ENCODE measurements at regions not wholly inside any gene's neighbourhood (a gene's known extent, or its start where the extent isn't known, plus 50 kb on each side); places are given as distances from the start of the nearest gene placed in this dataset.

DNA sequence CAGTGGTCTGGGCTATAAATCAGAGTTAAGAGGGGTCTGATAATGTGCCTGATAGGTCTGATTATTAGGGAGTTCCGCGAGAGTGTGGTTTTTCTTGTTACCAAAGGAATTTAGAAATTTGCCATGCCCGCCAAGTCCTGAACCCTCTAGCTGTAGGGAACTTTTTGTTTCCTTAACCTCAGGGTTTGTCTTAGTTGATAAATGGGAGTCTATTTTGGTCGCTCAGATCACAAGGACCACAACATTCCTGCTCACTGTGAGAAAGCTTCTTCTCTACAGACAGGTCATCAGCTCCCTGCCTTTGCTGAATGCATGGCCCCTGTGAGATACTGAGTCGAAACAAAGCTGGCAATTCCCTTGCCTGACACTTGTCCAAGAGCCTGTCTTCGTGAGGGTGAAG, 497.8 kb downstream of the HS3ST4 start:
- WGBS, 2 donors: 22 to 33% methylated on average over 6 of the region's 6 CpGs
- TF ChIP-seq POLR2A (IDR thresholded peaks at IDR 0.05): no peak
- TF ChIP-seq, protein P1, sequence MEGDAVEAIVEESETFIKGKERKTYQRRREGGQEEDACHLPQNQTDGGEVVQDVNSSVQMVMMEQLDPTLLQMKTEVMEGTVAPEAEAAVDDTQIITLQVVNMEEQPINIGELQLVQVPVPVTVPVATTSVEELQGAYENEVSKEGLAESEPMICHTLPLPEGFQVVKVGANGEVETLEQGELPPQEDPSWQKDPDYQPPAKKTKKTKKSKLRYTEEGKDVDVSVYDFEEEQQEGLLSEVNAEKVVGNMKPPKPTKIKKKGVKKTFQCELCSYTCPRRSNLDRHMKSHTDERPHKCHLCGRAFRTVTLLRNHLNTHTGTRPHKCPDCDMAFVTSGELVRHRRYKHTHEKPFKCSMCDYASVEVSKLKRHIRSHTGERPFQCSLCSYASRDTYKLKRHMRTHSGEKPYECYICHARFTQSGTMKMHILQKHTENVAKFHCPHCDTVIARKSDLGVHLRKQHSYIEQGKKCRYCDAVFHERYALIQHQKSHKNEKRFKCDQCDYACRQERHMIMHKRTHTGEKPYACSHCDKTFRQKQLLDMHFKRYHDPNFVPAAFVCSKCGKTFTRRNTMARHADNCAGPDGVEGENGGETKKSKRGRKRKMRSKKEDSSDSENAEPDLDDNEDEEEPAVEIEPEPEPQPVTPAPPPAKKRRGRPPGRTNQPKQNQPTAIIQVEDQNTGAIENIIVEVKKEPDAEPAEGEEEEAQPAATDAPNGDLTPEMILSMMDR (IDR thresholded peaks at IDR 0.05): no peak
- intact Hi-C loops (cut with DNase I; ENCODE audit: low total_unique reads): no loop called here
- no peak overlapping the region for H3K4me3 ChIP-seq (ENCODE audit: low read depth, poor library complexity, severe bottlenecking)
- DNase-seq (ENCODE audit: low spot score in 2 of 2): no peak

- intact Hi-C loops (cut with DNase I; ENCODE audit: low total_unique reads): no loop called here
- TF ChIP-seq POLR2A (IDR thresholded peaks at IDR 0.05): no peak
- TF ChIP-seq, protein P1 (IDR thresholded peaks at IDR 0.05): no peak
- WGBS, 2 donors: 92 to 94% methylated on average over 3 of the region's 3 CpGs
- DNase-seq (ENCODE audit: low spot score in 2 of 2): no peak
- no peak overlapping the region for H3K4me3 ChIP-seq (ENCODE audit: low read depth, poor library complexity, severe bottlenecking)
Observed at GRCh38 chr16:26194526-26194925, 502.8 kb downstream of the HS3ST4 start.

- TF ChIP-seq, protein P1 (IDR thresholded peaks at IDR 0.05): no peak
- TF ChIP-seq POLR2A (IDR thresholded peaks at IDR 0.05): no peak
- H3K4me3 ChIP-seq (ENCODE audit: low read depth, poor library complexity, severe bottlenecking): no peak overlapping the region
- intact Hi-C loops (cut with DNase I; ENCODE audit: low total_unique reads): no loop called here
- WGBS, 2 donors: 65 to 74% methylated on average over 3 of the region's 3 CpGs
- no peak for DNase-seq (ENCODE audit: low spot score in 2 of 2)
Observed at GRCh38 chr16:26195225-26195624, 503.5 kb downstream of the HS3ST4 start.

GRCh38 chr16:26196310-26196709, 504.6 kb downstream of the HS3ST4 start:
- intact Hi-C loops (cut with DNase I; ENCODE audit: low total_unique reads): no loop called here
- no peak overlapping the region for H3K4me3 ChIP-seq (ENCODE audit: low read depth, poor library complexity, severe bottlenecking)
- TF ChIP-seq POLR2A (IDR thresholded peaks at IDR 0.05): no peak
- TF ChIP-seq, protein P1 (IDR thresholded peaks at IDR 0.05): no peak
- 75 to 80% methylated on average over 3 of the region's 3 CpGs for WGBS, 2 donors
- no peak for DNase-seq (ENCODE audit: low spot score in 2 of 2)

DNA sequence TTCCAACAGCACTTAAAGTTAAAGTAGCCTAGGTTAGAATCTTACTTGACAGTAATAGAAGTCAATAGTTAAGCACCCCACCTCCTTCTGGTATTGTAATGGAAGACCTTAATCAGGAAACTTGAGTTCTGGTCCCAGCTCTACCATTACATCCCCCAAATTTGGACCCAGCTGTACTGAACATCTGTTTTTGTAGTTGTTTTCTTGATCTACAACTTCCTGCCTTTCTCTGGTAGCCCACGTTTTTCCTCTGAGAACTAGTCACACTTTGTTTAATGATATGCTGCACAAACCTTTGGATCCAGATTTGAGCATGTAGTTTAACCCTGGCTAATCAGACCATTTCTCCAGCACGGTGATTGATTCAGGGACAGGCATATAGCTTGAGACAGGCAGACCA, 505.0 kb downstream of the HS3ST4 start:
- intact Hi-C loops (cut with DNase I; ENCODE audit: low total_unique reads): no loop called here
- DNase-seq (ENCODE audit: low spot score in 2 of 2): no peak
- 21 to 27% methylated on average over 2 of the region's 2 CpGs for WGBS, 2 donors
- no peak overlapping the region for H3K4me3 ChIP-seq (ENCODE audit: low read depth, poor library complexity, severe bottlenecking)
- TF ChIP-seq POLR2A (IDR thresholded peaks at IDR 0.05): no peak
- TF ChIP-seq, protein P1 (IDR thresholded peaks at IDR 0.05): no peak

DNA sequence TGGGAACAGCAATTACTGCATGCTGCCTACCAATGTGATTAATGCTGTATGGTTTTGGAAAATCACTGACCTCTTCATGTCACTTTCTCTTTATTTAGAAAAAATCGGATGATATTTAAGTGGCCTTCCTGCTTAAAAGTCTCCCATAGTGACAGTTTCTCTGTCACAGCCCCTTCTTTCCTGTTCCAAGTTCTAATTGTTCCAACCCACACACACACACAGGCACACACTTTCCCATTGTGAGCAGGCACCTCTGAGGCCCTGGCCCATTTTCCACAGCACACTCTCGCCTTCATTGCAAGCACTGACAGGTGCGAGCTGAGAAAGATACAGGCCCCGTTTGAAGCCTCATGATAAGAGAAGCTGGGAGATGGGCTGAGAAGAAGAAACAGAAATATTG, 505.9 kb downstream of the HS3ST4 start:
- DNase-seq (ENCODE audit: low spot score in 2 of 2): no peak
- TF ChIP-seq, protein P1 (IDR thresholded peaks at IDR 0.05): no peak
- TF ChIP-seq POLR2A (IDR thresholded peaks at IDR 0.05): no peak
- WGBS, 2 donors: 43 to 50% methylated on average over 4 of the region's 4 CpGs
- intact Hi-C loops (cut with DNase I; ENCODE audit: low total_unique reads): no loop called here
- H3K4me3 ChIP-seq (ENCODE audit: low read depth, poor library complexity, severe bottlenecking): no peak overlapping the region
